HepG2 (cell line): ENCODE measurements at regions not wholly inside any gene's neighbourhood (a gene's known extent, or its start where the extent isn't known, plus 50 kb on each side); places are given as distances from the start of the nearest gene placed in this dataset.

Experiments
- ATAC-seq: fragments of 200-7000 bp; cut with Tn5 transposase; 3 replicates; pipeline ENCODE4 v1.9.1; 2020; ENCODE audit warnings: mild to moderate bottlenecking, moderate library complexity
- BruUV-seq: library from RNA; stranded (reverse); fragments of 400-500 nt; replicated peaks from 2 replicates; lab custom pipeline; 2021; lab: Mats Ljungman, UMichigan
- CTCF ChIA-PET: fragments of 300-600 bp; formaldehyde crosslinking; extraction: SDS; loops from one replicate; lab custom pipeline; 2021; ENCODE audit warnings: low total read pairs, inconsistent platforms, low intra/inter-chr PET ratio; lab: Yijun Ruan, JAX
- POLR2A ChIA-PET: fragments of 350-600 bp; sonication (Branson Sonifier 250); formaldehyde crosslinking; loops from one replicate; lab custom pipeline; 2020; ENCODE audit warnings: antibody characterized with exemption, inconsistent platforms; lab: Yijun Ruan, JAX
- DNase-seq: peaks from one replicate; pipeline ENCODE4 v3.0.0-alpha.2; 2015; ENCODE audit warnings: low spot score
- FAIRE-seq: peaks from 3 replicates; lab custom pipeline; 2011; peaks lifted over from hg19 to GRCh38; lab: Jason Lieb, UNC
- H2AFZ ChIP-seq: one replicate; pipeline ENCODE4 v1.6.1; 2011; ENCODE audit warnings: low read length, inconsistent platforms
- H3K27ac ChIP-seq: fragments of 300-600 bp; 3 replicates; pipeline ENCODE4 v1.8.0; 2011; ENCODE audit warnings: mixed run types, mild to moderate bottlenecking, mixed read lengths, low read length, inconsistent platforms; ENCODE audit not compliant: insufficient read depth; ENCODE audit errors: extremely low read length
- H3K27me3 ChIP-seq, 2 experiments: fragments of 200-600 bp in 1 of 2; 2 replicates in 1 of 2; 3 replicates in 1 of 2; pipeline versions ENCODE4 v1.6.0 to v1.8.0; 2011; ENCODE audit warnings: low read length in 2 of 2, mild to moderate bottlenecking in 2 of 2, moderate library complexity in 2 of 2, inconsistent platforms in 1 of 2; ENCODE audit not compliant: insufficient read depth in 2 of 2, control insufficient read depth in 1 of 2
- H3K36me3 ChIP-seq, 2 experiments: fragments of 200-600 bp in 1 of 2; replicated peaks in 1 of 2; 2 replicates in 1 of 2; 3 replicates in 1 of 2; pipeline versions ENCODE4 v1.5.1 to v1.8.0; 2011; ENCODE audit warnings: low read length in 2 of 2, inconsistent platforms in 1 of 2; ENCODE audit not compliant: insufficient read depth in 2 of 2, control insufficient read depth in 1 of 2
- H3K4me1 ChIP-seq: 2 replicates; pipeline ENCODE4 v1.5.1; 2012; ENCODE audit warnings: low read length, inconsistent platforms; ENCODE audit not compliant: insufficient read depth
- H3K4me2 ChIP-seq: 2 replicates; pipeline ENCODE4 v1.6.0; 2011; ENCODE audit warnings: low read depth, low read length, inconsistent platforms
- H3K4me3 ChIP-seq, 3 experiments: fragments of 200-600 bp in 1 of 3; sonication (generic), shearing (Covaris generic) in 1 of 3; replicated peaks in 1 of 3; 2 replicates each; pipeline ENCODE4 v1.5.1; 2011 to 2016; ENCODE audit warnings: low read length in 3 of 3, inconsistent platforms in 2 of 3, low read depth in 2 of 3, mild to moderate bottlenecking in 2 of 3, control low read depth in 1 of 3, mixed read lengths in 1 of 3; ENCODE audit not compliant: insufficient read depth in 1 of 3
- H3K79me2 ChIP-seq: one replicate; pipeline ENCODE4 v1.6.1; 2011; ENCODE audit warnings: low read length, inconsistent platforms; ENCODE audit not compliant: insufficient read depth
- H3K9ac ChIP-seq: 2 replicates; pipeline ENCODE4 v1.6.0; 2011; ENCODE audit warnings: mild to moderate bottlenecking, low read depth, low read length, inconsistent platforms; ENCODE audit not compliant: insufficient read depth
- H3K9me3 ChIP-seq: 2 replicates; pipeline ENCODE4 v1.5.1; 2012; ENCODE audit warnings: mild to moderate bottlenecking, low read length
- H4K20me1 ChIP-seq: 2 replicates; pipeline ENCODE4 v1.6.0; 2011; ENCODE audit warnings: inconsistent platforms, mild to moderate bottlenecking, low read length, moderate library complexity; ENCODE audit not compliant: insufficient read depth
- ATF6 ChIP-seq: sonication (generic); formaldehyde crosslinking; conservative IDR thresholded peaks from 2 replicates; pipeline ENCODE4 v1.4.0; 2020; ENCODE audit warnings: missing genetic modification reagents
- CCDC6 ChIP-seq: sonication (generic); formaldehyde crosslinking; IDR thresholded peaks from 2 replicates; pipeline ENCODE4 v1.8.1; 2022; ENCODE audit warnings: mild to moderate bottlenecking, missing genetic modification reagents, moderate library complexity
- CEBPB ChIP-seq: IDR thresholded peaks from 2 replicates; pipeline ENCODE4 v1.6.1; 2011; ENCODE audit warnings: low read depth, low read length, improper control_type of control experiment, borderline replicate concordance
- HIVEP1 ChIP-seq: sonication (generic); formaldehyde crosslinking; IDR thresholded peaks from 2 replicates; pipeline ENCODE4 v1.4.0; 2020; ENCODE audit warnings: mild to moderate bottlenecking, missing genetic modification reagents
- MTF1 ChIP-seq: sonication (generic); formaldehyde crosslinking; IDR thresholded peaks from 2 replicates; pipeline ENCODE4 v1.5.0; 2020; ENCODE audit warnings: missing genetic modification reagents
- PCBP1 ChIP-seq: fragments of 200-400 bp; formaldehyde crosslinking; IDR thresholded peaks from 2 replicates; pipeline ENCODE4 v1.6.1; 2017; ENCODE audit warnings: mild to moderate bottlenecking, low read depth, low read length, borderline replicate concordance
- SKI ChIP-seq: fragments of 450-650 bp; IDR thresholded peaks from one replicate; pipeline ENCODE4 v1.6.1; 2018; ENCODE audit warnings: mild to moderate bottlenecking; ENCODE audit not compliant: partially characterized antibody
- SMAD9 ChIP-seq: sonication (generic); formaldehyde crosslinking; IDR thresholded peaks from 2 replicates; pipeline ENCODE4 v1.5.1; 2020; ENCODE audit warnings: mild to moderate bottlenecking, missing genetic modification reagents
- SP2 ChIP-seq: sonication (generic); formaldehyde crosslinking; IDR thresholded peaks from 2 replicates; pipeline ENCODE4 v1.5.1; 2020; ENCODE audit warnings: mild to moderate bottlenecking, missing genetic modification reagents
- ZSCAN30 ChIP-seq: sonication (generic); formaldehyde crosslinking; IDR thresholded peaks from 2 replicates; pipeline ENCODE4 v1.5.0; 2020; ENCODE audit warnings: mild to moderate bottlenecking, missing genetic modification reagents
- WGBS: methylation state at CpG from one replicate; pipeline ENCODE4 v1.1.6; 2017; ENCODE audit warnings: low lambda C conversion rate; 5-methylcytosine and 5-hydroxymethylcytosine counted together
- in situ Hi-C: cut with HindIII; loops from 2 replicates; pipeline ENCODE4 v1.10.0; 2017; ENCODE audit warnings: low pct_unique_long_range_greater_than_20kb; ENCODE audit not compliant: extremely low pct_ligation_motif_present
- intact Hi-C: fragments of 100-400 bp; cut with micrococcal nuclease; formaldehyde crosslinking; loops from one replicate; pipeline ENCODE4 v1.10.0; 2022; ENCODE audit not compliant: unreplicated experiment

- H4K20me1 ChIP-seq, result no peaks in the 10 kb centered on the region
- intact Hi-C loops, result no loop called here
- TF ChIP-seq PCBP1 (no peak), ZSCAN30 (no peak), CCDC6 (CRISPR knock-in tag) (no peak), ATF6 (CRISPR knock-in tag) (no peak), HIVEP1 (CRISPR knock-in tag) (no peak), MTF1 (CRISPR knock-in tag) (no peak), SP2 (no peak), CEBPB (peak; percentile 17; the same call in 1 of the 2 replicates)
- TF ChIP-seq, all 625 proteins: peak for 1
- no peak overlapping the region for H3K9ac ChIP-seq
- H3K9me3 ChIP-seq, result 0 out of 2 replicates have a peak, but pooled peaks cover 7% of the 10 kb centered on the region
- no peak overlapping the region for H3K4me2 ChIP-seq
- DNase-seq, result no peak
- H3K4me1 ChIP-seq, result no peaks in the 10 kb centered on the region
- H3K27ac ChIP-seq, result no peak overlapping the region
- no peaks in the 10 kb centered on the region for H3K36me3 ChIP-seq
- H3K4me3 ChIP-seq, result no peak overlapping the region
- FAIRE-seq, result no peak
- no peak overlapping the region for H2AFZ ChIP-seq
- ChIA-PET CTCF (no interaction called here), POLR2A (no interaction called here)
- in situ Hi-C loops, result no loop called here
- no peaks in the 10 kb centered on the region for H3K27me3 ChIP-seq
- H3K79me2 ChIP-seq, result no peaks in the 10 kb centered on the region
- ATAC-seq, result no peak
- BruUV-seq, result no TSS peak
Observed at GRCh38 chr13:107413005-107413404, 802.3 kb downstream of the LIG4 start.

- Histone ChIP-seq H3K27me3 (no peaks in the 10 kb centered on the region), H3K36me3 (no peaks in the 10 kb centered on the region), H3K4me2 (no peak overlapping the region), H3K4me3 (no peak overlapping the region), H2AFZ (no peak overlapping the region), H3K27ac (no peak overlapping the region), H3K9me3 (peaks cover 10% of the 10 kb centered on the region), H3K9ac (no peak overlapping the region), H3K79me2 (no peaks in the 10 kb centered on the region), H3K4me1 (no peaks in the 10 kb centered on the region), H4K20me1 (no peaks in the 10 kb centered on the region)
- CTCF ChIA-PET, result no interaction called here
- TF ChIP-seq SKI, result no peak
- TF ChIP-seq SMAD9, result no peak
- intact Hi-C loops (no loop called here), in situ Hi-C loops (no loop called here)
- under 1% methylated on average over 3 of the region's 3 CpGs for WGBS
- DNase-seq (no peak), FAIRE-seq (no peak), ATAC-seq (no peak)
- POLR2A ChIA-PET, result no interaction called here
- BruUV-seq, result no TSS peak
Observed at GRCh38 chr13:107407074-107407473, 808.3 kb downstream of the LIG4 start.
